C1 segment of cervical spinal cord (tissue), 14 donors: ENCODE measurements at regions not wholly inside any gene's neighbourhood (a gene's known extent, or its start where the extent isn't known, plus 50 kb on each side); places are given as distances from the start of the nearest gene placed in this dataset.

Experiments used
- DNase-seq, 14 donors: peaks; one replicate each; lab custom pipeline; 2025; lab: John Stamatoyannopoulos, UW

DNA sequence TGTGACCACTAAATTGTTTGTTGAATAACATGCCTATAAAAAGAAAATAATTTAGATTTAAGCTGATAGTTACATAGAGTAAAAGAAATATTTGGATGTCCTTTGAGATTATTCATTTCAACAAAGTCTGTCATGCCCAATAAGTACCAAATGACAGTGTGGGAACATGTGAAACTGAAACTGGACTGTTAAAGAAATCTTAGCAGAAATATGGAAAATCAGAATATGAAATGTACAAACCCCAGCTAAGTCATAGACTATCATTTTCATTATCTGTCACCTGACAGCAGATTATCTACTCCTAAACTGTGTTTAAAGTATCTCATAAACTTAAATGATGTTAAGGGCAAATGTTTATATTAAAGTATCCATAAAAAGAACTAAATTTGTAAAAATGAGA, 437.8 kb upstream of the FAM241A start:
- DNase-seq, result no peak

DNA sequence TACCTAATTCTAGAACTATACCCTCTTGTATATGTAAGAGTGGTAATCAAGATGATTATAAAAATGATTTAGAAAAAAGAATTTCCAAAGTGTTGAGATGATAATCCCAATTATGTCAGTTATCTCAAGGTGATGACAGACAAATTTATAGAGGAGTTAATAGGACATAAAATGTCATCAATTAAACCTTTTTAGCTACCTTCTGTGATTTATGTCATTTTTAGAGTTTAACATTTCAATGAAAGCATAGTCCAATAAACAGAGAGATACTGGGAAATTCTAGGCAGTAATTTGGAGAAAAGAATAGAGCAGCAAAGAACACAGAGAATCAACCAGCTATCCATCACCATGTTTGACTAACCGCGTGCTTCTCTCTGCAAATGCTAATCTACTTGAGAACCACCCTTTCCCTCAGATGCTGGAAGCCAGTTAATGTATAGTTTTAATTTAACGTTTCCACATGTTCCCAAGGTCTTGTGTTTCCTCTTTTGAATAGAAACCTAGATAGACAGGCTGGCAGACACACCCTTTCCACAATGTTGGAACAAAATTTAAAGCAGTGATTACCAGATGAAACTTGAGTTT, 433.1 kb upstream of the FAM241A start:
- DNase-seq, result no peak

DNA sequence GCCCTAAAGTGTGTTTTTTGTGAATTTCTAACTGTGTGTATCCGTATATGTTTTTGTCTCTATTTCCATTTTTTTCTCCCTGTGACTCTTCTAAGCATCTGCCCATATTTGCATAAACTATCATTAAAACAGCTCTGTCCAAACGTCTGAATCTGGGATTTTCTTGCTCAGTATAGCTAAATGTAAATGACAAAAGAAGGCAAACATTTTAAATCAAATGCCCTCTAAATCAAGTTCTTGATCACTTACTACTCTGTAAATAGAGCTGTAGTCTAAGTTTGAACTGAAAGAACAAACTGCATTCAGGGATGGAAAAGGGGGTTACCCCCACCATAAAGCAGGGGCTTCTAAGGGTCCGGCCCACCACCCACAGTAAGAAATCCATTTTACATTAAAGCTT, 432.0 kb upstream of the FAM241A start:
- no peak for DNase-seq

DNA sequence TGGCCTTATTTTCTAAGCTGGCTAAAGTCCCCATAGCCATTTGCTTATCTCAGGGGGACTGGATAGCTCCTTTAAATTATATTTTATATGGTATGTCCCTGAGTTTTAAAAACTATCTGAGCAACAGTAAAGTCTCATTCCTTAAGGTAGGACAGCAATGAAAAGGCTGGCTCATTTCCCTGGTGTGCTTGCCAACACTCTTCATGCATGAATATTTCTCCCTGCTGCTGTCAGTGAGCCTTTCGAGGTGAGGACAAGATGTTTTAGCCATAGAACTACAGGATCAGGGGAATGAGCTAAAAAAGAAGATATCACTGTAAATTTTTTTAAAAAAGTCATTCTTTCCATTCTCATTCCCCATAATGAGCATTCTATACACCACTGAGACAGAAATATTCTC, 427.3 kb upstream of the FAM241A start:
- no peak for DNase-seq

DNA sequence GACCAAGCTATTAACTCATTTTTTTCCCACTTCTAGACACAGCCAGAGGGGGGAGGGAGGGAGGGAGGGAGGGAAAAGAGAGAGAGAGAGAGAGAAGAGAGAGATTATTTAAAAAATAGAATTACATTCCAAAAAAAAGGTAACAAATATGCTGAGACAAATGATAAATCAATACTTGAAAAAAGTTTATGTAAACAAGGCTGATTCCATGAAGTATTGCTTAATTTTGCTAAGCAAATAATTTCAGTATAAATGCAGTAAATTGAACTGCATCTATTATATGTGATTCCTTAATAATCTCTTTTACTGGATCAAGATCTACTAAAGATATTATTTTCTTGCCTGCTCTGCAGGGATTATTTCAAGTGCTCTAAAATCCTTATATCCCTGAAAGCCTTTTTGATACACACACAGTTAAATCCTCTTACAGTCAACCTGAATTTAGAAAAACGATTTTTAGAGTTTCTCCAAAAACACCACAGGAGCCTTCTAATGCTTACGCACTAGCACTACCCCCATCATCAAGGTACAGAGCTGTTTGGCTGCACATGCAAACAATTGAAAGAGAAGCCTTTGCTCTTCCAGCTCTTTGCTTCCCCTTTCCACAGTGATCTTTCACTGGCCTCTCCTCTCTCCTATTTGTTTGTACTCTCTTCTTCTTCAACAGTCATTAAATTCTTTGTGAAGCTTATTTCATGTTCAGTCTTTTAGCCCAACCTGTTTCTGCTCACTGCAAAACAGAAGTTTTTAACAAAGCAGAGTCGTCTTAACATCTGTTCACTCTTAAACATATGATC, 426.3 kb upstream of the FAM241A start:
- no peak for DNase-seq

DNA sequence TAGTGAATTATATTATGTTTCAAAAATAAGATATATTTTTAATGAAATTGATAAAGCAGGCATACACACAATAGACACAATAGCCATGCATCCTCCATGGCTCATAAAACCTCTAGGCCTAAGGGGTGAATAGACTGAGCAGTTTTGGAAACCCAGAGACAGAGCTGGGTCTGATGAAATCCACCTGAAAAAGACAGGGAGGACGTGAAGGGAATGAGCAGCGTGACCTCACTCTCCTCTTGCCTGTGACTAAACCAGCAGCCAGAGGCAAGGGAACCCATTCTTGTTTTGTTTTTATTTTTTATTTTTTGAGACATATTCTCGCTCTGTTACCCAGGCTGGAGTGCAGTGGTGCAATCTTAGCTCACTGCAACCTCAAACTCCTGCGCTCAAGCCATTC, 424.4 kb upstream of the FAM241A start:
- DNase-seq, result no peak

DNA sequence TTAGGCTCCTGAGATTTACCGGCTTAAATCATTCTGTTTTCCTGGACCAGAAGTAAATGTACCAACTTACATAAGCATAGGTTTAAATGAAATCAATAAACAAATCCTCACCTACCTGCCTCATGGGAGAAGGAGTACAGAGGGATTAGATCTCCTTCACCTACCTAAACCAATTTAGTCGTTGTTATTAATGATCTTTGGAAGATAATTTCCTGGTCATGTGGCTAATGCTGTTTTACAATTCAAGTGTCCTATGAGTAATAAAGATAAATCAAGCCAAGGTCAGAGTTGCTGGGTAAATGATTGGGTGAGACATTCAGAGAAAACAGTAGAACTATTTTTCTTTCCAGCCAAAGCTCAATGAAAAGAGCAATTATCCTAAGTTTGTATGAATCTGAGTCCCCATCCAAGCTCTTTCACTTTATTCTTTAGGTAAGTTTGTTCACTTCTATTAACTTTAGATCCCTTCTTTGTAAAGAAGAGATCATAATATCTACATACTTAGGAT, 423.0 kb upstream of the FAM241A start:
- no peak for DNase-seq

DNA sequence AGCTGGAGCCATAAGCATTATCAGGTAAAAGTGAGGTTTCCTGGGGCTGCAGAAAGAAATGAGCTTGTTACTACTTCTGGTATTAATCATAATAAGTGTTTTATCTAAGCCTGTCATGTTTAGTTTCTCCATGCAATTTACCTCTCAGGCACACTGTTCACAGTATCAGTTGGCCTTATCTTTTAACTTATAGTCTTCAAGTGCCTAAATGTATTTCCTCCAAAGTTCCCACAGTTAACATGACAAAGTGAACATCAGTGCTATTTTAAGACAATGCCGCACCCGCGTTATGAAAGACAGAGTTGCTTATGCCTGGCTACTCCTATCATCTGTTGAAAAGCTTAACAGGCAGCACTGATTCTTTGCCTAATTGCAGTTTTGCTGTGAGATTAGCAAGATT, 408.7 kb upstream of the FAM241A start:
- DNase-seq, result no peak

DNA sequence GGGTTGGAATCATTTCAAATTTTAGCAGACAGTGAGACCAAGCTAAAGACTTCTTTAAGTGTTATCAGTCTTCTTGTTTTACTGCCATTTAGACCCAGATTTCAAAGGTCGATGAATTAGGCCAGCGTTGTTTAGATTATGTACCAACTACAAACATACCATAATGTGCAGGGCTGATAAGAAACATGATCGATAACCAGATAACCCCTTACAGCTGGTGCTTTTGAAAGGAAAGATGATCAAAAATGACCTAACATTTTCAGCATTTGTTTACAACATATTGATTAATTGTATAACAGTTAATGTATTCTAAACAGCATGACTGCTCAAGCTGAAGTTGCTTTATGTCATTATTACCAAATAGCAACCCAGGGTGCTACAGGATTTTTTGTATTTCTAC, 400.4 kb upstream of the FAM241A start:
- no peak for DNase-seq

DNA sequence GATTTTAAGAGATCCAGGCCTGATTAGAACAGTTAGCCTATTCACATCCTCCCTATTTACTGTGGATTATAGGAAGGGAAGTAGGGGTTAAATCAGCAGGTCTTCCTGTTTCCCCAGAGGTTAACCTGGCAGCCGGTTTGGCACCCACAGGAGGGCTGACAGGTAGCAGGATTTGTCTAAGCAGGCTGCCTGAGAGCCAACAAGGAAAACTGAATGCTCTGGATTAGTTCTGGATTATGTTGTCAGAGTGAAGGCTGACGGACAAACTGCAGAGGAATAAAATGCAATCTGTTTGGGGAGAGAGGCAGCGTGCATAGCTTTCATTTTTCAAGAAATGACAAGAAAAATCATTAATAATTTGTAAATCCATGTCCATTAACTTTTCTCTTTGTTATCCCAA, 397.1 kb upstream of the FAM241A start:
- no peak for DNase-seq

DNA sequence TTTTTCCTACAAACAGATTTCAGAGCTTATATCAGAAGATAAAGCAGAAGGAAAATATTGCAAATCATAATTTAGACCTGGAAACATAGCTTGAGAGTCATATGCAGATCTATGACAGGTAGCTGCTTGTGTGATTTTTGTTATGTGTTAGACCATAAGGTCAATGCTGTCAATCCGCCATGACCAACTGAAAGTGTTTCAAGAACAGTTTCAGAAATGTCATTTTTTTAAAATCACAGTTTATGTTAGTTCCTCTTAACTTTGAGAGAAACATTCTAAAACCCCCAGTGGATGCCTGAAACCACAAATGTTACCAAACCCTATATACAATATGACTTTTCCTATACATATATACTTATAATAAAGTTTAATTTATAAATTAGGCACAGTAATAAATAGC, 391.3 kb upstream of the FAM241A start:
- DNase-seq, result no peak

DNA sequence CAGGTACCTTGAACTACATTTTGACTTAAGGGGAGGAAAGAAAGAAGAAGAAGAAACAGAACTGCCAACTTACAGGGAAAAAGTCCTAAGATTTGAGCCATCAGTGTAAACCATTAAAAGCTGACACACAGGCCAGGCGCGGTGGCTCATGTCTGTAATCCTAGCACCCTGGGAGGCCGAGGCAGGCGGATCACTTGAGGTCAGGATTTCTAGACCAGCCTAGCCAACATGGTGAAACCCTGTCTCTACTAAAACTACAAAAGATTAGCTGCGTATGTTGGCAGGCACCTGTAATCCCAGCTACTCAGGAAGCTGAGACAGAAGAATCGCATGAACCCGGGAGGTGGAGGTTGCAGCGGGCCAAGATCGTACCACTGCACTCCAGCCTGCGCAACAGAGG, 389.7 kb upstream of the FAM241A start:
- DNase-seq, result no peak

DNA sequence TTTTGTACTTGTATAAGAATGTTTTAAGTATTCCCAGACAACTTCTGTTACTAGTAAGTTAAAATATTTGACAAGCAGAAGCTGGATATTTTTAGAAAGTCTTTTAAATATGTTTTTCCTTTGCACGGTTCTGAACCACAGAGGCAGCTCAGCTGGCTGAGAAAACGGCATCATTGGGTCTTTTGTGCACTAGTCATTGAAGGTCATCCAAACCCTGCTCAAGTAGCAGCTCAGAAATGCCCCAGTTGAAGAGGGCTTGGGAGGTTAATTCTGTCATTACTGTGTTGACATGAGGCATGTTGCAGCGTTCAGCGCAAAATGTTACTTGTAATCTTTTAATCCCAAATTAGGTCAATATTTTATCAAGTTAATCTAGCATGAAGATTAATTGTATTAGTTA, 383.7 kb upstream of the FAM241A start:
- DNase-seq, result no peak

DNA sequence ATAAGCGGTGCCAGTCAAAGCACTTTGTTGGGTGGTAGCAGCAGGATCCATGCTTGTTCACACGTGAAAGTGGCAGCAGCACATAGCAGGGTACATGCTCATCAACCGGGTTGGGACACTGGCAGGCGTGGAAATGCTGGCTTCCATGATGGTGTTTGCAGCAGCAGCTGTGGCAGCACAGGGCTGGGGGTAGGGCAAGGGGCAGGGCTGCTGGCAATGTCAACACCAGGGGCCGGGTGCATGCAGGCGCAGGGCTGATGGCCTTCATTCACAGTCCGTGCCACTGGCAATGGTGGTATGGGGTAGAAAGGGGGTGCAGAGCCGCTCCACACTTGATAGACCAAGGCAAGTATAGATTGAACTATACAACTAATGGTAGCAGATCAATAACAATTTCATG, 374.7 kb upstream of the FAM241A start:
- DNase-seq, result no peak

DNA sequence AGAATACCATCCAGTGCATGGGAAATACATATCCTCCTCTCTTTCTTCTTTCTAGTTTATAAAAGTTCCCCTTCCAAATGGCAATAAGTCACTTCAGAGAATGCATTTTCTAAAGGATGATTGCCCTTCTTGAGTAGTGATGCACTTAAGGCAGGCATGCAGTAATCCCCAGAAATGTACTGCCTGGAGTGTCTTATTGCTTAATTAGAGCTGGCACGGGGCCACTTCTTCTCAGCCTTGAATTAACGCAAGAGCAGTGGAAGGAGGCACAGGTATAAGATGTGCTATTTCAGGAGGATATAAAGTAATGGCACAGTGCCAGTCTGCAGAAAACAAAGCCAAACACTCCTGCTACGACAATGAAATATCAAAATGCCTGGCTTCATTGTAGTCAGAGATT, 371.4 kb upstream of the FAM241A start:
- DNase-seq, result no peak

DNA sequence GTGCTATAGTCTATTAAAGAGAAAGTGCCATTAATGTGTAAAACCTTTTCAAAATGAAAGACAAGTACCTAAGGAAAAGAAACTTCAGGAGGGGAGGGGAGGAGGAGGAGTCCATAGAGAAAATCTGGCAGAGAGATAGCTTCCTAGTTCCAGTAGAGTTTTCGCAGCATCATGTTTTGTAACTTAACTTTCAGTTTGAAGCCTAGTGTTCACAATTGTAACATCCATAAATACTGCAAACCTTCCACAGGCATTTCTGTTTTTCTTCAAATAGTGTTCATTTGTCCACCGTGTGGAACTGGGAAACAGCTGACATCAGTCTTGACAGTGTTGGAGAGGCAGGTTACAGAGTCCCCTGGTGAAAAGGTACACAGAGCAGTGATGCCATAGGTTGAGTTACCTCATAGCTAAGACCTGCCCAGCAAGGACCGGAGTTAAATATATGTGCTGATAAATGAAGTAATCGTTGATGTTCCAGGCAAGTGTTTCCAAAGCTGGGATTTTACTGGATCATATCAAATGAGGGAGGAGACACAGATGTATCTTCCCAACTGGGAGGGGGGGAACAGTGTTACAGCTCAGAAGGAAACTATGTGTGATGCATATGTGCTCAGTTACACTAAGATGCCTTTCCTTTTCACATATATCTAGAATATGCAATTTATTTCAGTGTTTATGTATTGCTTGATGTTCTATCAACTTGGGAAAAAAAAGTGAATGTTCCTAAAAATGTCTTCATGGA, 369.5 kb upstream of the FAM241A start:
- no peak for DNase-seq

DNA sequence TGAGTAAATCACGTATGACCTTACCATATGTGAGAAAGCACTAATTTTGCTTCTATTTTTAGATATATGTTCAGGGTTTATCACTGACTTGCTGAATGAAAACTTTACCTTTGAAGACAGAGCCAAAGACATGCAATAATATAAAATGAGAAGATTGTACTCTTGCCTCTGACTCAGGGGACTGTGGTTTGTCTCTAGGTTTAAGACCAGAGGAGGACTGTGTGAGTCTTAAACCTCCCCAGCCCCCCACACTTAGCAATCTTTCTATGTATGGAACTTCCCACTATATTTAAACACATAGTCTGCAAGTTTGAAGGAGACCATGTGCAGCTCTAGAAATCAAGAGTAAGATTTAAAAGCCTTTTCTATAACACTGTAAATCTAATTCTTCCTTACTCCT, 368.7 kb upstream of the FAM241A start:
- DNase-seq, result no peak

DNA sequence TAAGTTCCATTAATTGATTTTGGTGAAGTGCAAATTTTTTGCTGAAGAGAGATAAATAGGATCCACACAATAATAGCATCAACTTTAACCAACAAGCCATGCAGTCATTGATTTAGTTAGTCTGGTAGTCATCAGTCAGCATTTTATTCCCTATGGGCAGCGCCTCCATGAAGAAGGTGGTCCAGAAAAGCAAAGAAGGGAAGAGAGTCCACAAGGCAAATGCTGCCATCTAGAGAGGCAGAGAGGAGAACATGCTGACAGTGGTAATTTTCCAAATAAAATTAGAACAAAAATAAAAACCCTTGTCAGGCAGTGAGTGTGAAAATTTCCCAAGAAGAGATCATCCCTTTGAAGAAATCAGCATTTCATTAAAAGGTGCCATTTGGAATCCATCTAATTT, 366.7 kb upstream of the FAM241A start:
- no peak for DNase-seq

DNA sequence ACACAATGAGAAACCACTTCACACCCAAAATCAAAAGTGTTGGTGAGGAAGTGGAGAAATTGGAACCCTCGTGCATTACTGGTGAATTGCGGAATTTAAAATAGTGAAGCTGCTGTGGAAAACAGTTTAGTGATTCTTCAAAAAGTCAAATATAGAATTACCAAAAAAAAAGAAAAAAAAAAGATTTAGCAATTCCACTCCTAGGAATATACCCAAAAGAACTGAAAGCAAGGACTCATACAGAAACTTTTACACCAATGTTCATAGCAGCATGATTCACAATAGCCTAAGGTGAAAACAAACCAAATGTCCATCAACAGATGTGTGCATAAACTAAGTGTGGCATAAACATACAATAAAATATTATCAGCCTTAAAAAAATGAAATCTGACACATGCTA, 364.3 kb upstream of the FAM241A start:
- no peak for DNase-seq

DNA sequence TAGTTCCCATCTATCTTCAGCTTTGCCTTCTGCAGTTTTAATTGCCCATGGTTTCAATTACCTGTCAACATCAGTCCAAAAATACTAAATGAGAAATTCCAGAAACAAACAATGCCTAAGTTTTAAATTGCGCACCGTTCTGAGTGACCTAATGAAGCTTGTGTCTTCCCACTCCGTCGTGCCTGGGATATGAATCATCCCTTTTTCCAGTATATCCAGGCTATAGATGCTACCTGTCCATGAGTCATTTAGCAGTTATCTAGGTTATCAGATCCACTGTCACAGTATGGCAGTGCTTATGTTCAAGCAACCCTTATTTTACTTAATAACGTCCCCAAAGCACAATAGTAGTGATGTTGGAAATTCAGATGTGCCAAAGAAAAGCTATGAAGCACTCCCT, 363.6 kb upstream of the FAM241A start:
- no peak for DNase-seq

DNA sequence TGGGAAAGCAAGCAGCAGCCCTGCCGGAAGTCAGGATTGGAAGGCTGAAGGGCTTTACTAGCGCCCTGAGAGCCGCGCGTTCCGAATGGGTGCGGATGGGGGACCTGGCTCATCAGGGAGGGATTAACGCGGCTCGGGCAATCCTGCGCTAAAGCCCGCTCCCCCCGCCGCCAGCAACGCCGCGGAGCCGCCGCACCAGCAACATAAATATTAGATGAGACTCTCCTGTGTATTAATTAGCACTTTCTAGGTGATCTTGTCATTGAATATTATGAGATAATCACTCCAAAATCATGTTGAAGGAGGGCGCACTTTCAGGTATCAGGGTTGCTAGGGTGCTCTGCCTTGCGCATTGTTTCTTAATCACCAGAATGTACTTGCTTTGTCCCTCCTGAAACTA, 357.2 kb upstream of the FAM241A start:
- DNase-seq, result no peak

DNA sequence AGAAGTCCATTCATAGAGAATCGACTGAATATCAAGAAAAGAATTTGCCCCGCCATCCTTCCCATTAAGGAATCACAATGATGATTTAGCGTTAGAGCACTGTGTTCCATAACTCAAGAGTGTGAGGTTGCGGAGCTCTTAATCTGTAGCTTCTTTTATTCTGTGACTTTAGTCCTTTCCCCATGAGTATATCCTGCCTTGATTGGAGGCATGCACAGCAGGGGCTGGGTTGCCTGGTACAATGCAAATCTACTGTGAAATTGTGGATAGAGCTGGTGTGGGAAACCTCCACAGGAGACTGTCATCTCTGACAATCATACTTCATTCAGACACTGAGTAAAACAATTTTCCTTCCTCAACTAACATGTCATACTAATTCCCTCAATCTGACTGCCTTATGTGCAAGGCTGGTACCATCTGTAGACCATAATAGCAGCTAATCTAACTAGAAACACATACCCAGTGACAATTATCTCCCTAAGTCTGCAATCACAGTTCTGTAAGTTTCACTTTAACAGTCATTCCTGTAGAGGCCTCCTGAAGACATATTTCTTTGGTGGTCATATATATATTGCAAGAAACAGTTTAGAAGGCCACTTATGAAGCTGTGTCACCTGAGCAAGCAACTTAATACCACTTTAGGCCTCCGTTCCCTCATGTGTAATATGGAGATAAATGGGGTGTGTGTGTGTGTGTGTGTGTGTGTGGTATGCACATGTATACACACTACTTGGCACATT, 355.2 kb upstream of the FAM241A start:
- DNase-seq, result no peak
